ENCODE measurements at regions not wholly inside any gene's neighbourhood (a gene's known extent, or its start where the extent isn't known, plus 50 kb on each side); places are given as distances from the start of the nearest gene placed in this dataset.

- CTCF ChIA-PET, result interaction anchor here (0.9 kb wide), 1 partner anchor 20 kb away, joined by 4 read pairs; no protein-coding TSS in a partner anchor
- TF ChIP-seq CTCF (IDR thresholded peaks at IDR 0.05; ENCODE audit: control extremely low read depth, extremely low read depth, low read depth, missing control alignments), result no peak
- DNase-seq (ENCODE audit: extremely low spot score), result no peak
- POLR2A ChIA-PET, result no interaction called here
These were observed 216.0 kb upstream of the ANKRD55 start for GRCh38 chr5:56449071-56449640.

- no peak for DNase-seq (ENCODE audit: extremely low spot score)
- POLR2A ChIA-PET, result no interaction called here
- CTCF ChIA-PET, result no interaction called here
- TF ChIP-seq CTCF (IDR thresholded peaks at IDR 0.05; ENCODE audit: control extremely low read depth, extremely low read depth, low read depth, missing control alignments), result no peak
These were observed 214.5 kb upstream of the ANKRD55 start for GRCh38 chr5:56447656-56448055.

- POLR2A ChIA-PET, result no interaction called here
- CTCF ChIA-PET, result interaction anchor here (1.0 kb wide), 1 partner anchor 391 kb away, joined by 3 read pairs; no protein-coding TSS in a partner anchor
- DNase-seq (ENCODE audit: extremely low spot score), result no peak
- TF ChIP-seq CTCF (IDR thresholded peaks at IDR 0.05; ENCODE audit: control extremely low read depth, extremely low read depth, low read depth, missing control alignments), result no peak
These were observed 214.1 kb upstream of the ANKRD55 start for GRCh38 chr5:56447232-56447631.

GRCh38 chr5:56446728-56447127 lies 213.6 kb upstream of the ANKRD55 start:
- CTCF ChIA-PET, result interaction anchor here (1.0 kb wide), 1 partner anchor 391 kb away, joined by 3 read pairs; no protein-coding TSS in a partner anchor
- DNase-seq (ENCODE audit: extremely low spot score), result no peak
- TF ChIP-seq CTCF (IDR thresholded peaks at IDR 0.05; ENCODE audit: control extremely low read depth, extremely low read depth, low read depth, missing control alignments), result no peak
- POLR2A ChIA-PET, result no interaction called here

GRCh38 chr5:56443826-56444225 lies 210.7 kb upstream of the ANKRD55 start:
- ChIA-PET CTCF (interaction anchor here (1.0 to 1.5 kb wide), 2 partner anchors 24 to 31 kb away, joined by 3 read pairs; no protein-coding TSS in a partner anchor), POLR2A (no interaction called here)
- no peak for DNase-seq (ENCODE audit: extremely low spot score)
- TF ChIP-seq CTCF (IDR thresholded peaks at IDR 0.05; ENCODE audit: control extremely low read depth, extremely low read depth, low read depth, missing control alignments), result no peak

- no peak for TF ChIP-seq CTCF (IDR thresholded peaks at IDR 0.05; ENCODE audit: control extremely low read depth, extremely low read depth, low read depth, missing control alignments)
- CTCF ChIA-PET, result interaction anchor here (1.1 kb wide), 1 partner anchor 396 kb away, joined by 3 read pairs; no protein-coding TSS in a partner anchor
- POLR2A ChIA-PET, result no interaction called here
- DNase-seq (ENCODE audit: extremely low spot score), result no peak
These were observed 208.0 kb upstream of the ANKRD55 start for GRCh38 chr5:56440871-56441740.

Measured in GM10248 (cell line).